Endothelial cell of umbilical vein (primary cell): ENCODE measurements at regions not wholly inside any gene's neighbourhood (a gene's known extent, or its start where the extent isn't known, plus 50 kb on each side); places are given as distances from the start of the nearest gene placed in this dataset.

Experiments
- BruUV-seq: library from RNA; stranded (reverse); fragments of 400-500 nt; replicated peaks from 2 replicates; lab custom pipeline; 2021; lab: Mats Ljungman, UMichigan
- CTCF ChIA-PET: fragments of 300-600, 350-600 bp; sonication (Branson Sonifier 250); formaldehyde crosslinking; loops from one replicate; lab custom pipeline; 2021; ENCODE audit warnings: antibody characterized with exemption, inconsistent platforms; lab: Charles Lee
- POLR2A ChIA-PET: fragments of 300-600, 350-600 bp; sonication (Branson Sonifier 250); formaldehyde crosslinking; loops from one replicate; lab custom pipeline; 2021; ENCODE audit warnings: antibody characterized with exemption, inconsistent platforms; lab: Charles Lee
- DNase-seq: peaks from one replicate; pipeline ENCODE4 v3.0.0-alpha.2; 2011; ENCODE audit warnings: low read depth, low spot score
- FAIRE-seq: peaks from 2 replicates; lab custom pipeline; 2011; peaks lifted over from hg19 to GRCh38; lab: Jason Lieb, UNC
- H2AFZ ChIP-seq: 2 replicates; pipeline ENCODE4 v1.6.0; 2012; ENCODE audit warnings: low read depth, low read length, control low read depth, inconsistent platforms
- H3K27ac ChIP-seq: 2 replicates; pipeline ENCODE4 v1.5.1; 2011; ENCODE audit warnings: low read depth, mild to moderate bottlenecking, control low read depth, low read length, moderate library complexity; ENCODE audit not compliant: insufficient read depth
- H3K27me3 ChIP-seq, 2 experiments: 2 replicates each; pipeline versions ENCODE4 v1.6.0 to v1.6.1; 2011; ENCODE audit warnings: low read length in 2 of 2, mixed read lengths in 1 of 2; ENCODE audit not compliant: control insufficient read depth in 2 of 2, insufficient read depth in 2 of 2
- H3K36me3 ChIP-seq, 2 experiments: 2 replicates in 1 of 2; 3 replicates in 1 of 2; pipeline ENCODE4 v1.5.1; 2011; ENCODE audit warnings: low read length in 2 of 2, mild to moderate bottlenecking in 1 of 2, moderate library complexity in 1 of 2; ENCODE audit not compliant: control insufficient read depth in 2 of 2, insufficient read depth in 2 of 2; ENCODE audit errors: extremely low read depth in 1 of 2
- H3K4me1 ChIP-seq: 3 replicates; pipeline ENCODE4 v1.5.1; 2011; ENCODE audit warnings: mild to moderate bottlenecking, low read length; ENCODE audit not compliant: control insufficient read depth, insufficient read depth; ENCODE audit errors: extremely low read depth
- H3K4me2 ChIP-seq: 2 replicates; pipeline ENCODE4 v1.6.1; 2011; ENCODE audit warnings: low read length, control low read depth, mixed read lengths; ENCODE audit not compliant: insufficient read depth
- H3K4me3 ChIP-seq, 3 experiments: fragments of 200-600 bp in 1 of 3; sonication (generic), shearing (Covaris generic) in 1 of 3; replicated peaks in 1 of 3; 2 replicates each; pipeline ENCODE4 v1.5.1; 2011 to 2016; ENCODE audit warnings: control low read depth in 3 of 3, low read length in 3 of 3, mild to moderate bottlenecking in 2 of 3, inconsistent platforms in 1 of 3, low read depth in 1 of 3, moderate library complexity in 1 of 3; ENCODE audit not compliant: insufficient read depth in 1 of 3
- H3K79me2 ChIP-seq: 2 replicates; pipeline ENCODE4 v1.6.0; 2012; ENCODE audit warnings: low read length, inconsistent platforms; ENCODE audit not compliant: control insufficient read depth, insufficient read depth
- H3K9ac ChIP-seq: replicated peaks from 2 replicates; pipeline ENCODE3; 2011; ENCODE audit warnings: low read length, control low read depth; ENCODE audit not compliant: insufficient read depth; ENCODE audit errors: extremely low read depth
- H3K9me1 ChIP-seq: replicated peaks from 3 replicates; pipeline ENCODE4 v1.6.0; 2011; ENCODE audit warnings: mild to moderate bottlenecking, low read length; ENCODE audit not compliant: control insufficient read depth, insufficient read depth; ENCODE audit errors: extremely low read depth
- H3K9me3 ChIP-seq: replicated peaks from 2 replicates; pipeline ENCODE4 v1.5.1; 2012; ENCODE audit warnings: low read length, inconsistent platforms; ENCODE audit not compliant: control insufficient read depth, insufficient read depth
- H4K20me1 ChIP-seq: replicated peaks from 2 replicates; pipeline ENCODE3; 2011; ENCODE audit warnings: mild to moderate bottlenecking, low read length; ENCODE audit not compliant: control insufficient read depth, insufficient read depth; ENCODE audit errors: extremely low read depth
- CTCF ChIP-seq, 2 donors: IDR thresholded peaks; 1 replicate in 1 of 2; 2 replicates in 1 of 2; pipeline ENCODE4 v1.5.1; 2011; ENCODE audit warnings: low read length in 2 of 2, mild to moderate bottlenecking in 2 of 2, moderate library complexity in 2 of 2, control low read depth in 1 of 2, inconsistent platforms in 1 of 2, low read depth in 1 of 2; ENCODE audit not compliant: insufficient read depth in 1 of 2; ENCODE audit errors: extremely low read depth in 1 of 2
- EZH2 ChIP-seq: IDR thresholded peaks from 2 replicates; pipeline ENCODE4 v1.6.1; 2012; ENCODE audit warnings: borderline replicate concordance, low read depth, mild to moderate bottlenecking, moderate library complexity, low read length, inconsistent platforms; ENCODE audit not compliant: severe bottlenecking
- FOS ChIP-seq: IDR thresholded peaks from 2 replicates; pipeline ENCODE4 v1.6.1; 2011; ENCODE audit warnings: mild to moderate bottlenecking, low read length, moderate library complexity, borderline replicate concordance; ENCODE audit not compliant: insufficient read depth
- GATA2 ChIP-seq: IDR thresholded peaks from 2 replicates; pipeline ENCODE4 v1.7.0; 2011; ENCODE audit warnings: low read depth, mild to moderate bottlenecking, moderate library complexity, mixed read lengths, low read length; ENCODE audit not compliant: insufficient read length, insufficient read depth
- JUN ChIP-seq: IDR thresholded peaks from 2 replicates; pipeline ENCODE4 v1.6.1; 2011; ENCODE audit warnings: borderline replicate concordance, low read depth; ENCODE audit not compliant: insufficient read length, insufficient read depth
- MYC ChIP-seq: IDR thresholded peaks from one replicate; pipeline ENCODE4 v1.6.1; 2011; ENCODE audit warnings: mild to moderate bottlenecking, low read depth, low read length
- POLR2A ChIP-seq: IDR thresholded peaks from 2 replicates; pipeline ENCODE4 v1.6.1; 2012; ENCODE audit warnings: low read depth, mild to moderate bottlenecking, control low read depth, low read length
- POLR2AphosphoS5 ChIP-seq: IDR thresholded peaks from 2 replicates; pipeline ENCODE4 v1.6.1; 2012; ENCODE audit warnings: low read depth, mild to moderate bottlenecking, control low read depth, low read length, moderate library complexity; ENCODE audit not compliant: insufficient read depth
- dilution Hi-C: fragments of 300-500 bp; cut with MboI; formaldehyde crosslinking; loops from one replicate; pipeline ENCODE4 v1.15.0; 2019; ENCODE audit warnings: low sequenced_read_pairs; ENCODE audit not compliant: extremely low pct_ligation_motif_present
- intact Hi-C: fragments of 100-400 bp; cut with micrococcal nuclease; formaldehyde crosslinking; loops from one replicate; pipeline ENCODE4 v1.10.0; 2022
- TF ChIP-seq, protein P1 (sequence below): IDR thresholded peaks from 2 replicates; pipeline ENCODE4 v1.6.1; 2011; ENCODE audit not compliant: insufficient read depth, insufficient read length

DNA sequence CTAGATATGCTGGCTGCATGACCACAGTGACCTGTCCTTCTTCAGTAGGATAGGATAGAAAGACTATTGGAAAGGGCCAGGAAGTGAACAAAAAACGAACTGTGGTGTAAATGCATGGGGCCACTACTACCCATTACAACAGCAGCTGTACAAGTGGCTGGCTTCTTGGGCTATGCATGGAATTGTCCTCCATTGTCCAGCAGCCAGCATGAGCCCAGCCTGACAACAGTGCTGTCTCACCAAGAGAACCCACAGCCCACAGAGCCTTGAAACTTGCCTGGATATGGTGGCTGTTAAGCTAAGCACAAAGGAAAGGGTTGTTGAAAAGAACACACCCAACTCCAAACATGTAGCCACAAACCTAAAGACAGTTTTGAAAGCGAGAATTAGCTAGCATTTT, 330.2 kb upstream of the F9 start:
- DNase-seq (no peak), FAIRE-seq (no peak)
- Histone ChIP-seq H3K9ac (no peak overlapping the region), H4K20me1 (no peaks in the 10 kb centered on the region), H3K9me1 (no peaks in the 10 kb centered on the region), H3K9me3 (no peaks in the 10 kb centered on the region), H3K27ac (no peak overlapping the region), H3K36me3 (no peaks in the 10 kb centered on the region), H3K79me2 (no peaks in the 10 kb centered on the region), H3K27me3 (peaks cover 8% of the 10 kb centered on the region in 2 experiments), H3K4me3 (no peak overlapping the region), H2AFZ (no peak overlapping the region), H3K4me2 (no peak overlapping the region), H3K4me1 (no peaks in the 10 kb centered on the region)
- intact Hi-C loops = no loop called here
- ChIA-PET POLR2A (no interaction called here), CTCF (no interaction called here)
- BruUV-seq = no TSS peak
- TF ChIP-seq POLR2A (no peak), MYC (no peak), GATA2 (no peak), FOS (no peak), CTCF (IDR thresholded peaks at IDR 0.05; ENCODE audit: extremely low read depth in 1 of 2, insufficient read depth in 1 of 2, low read depth in 1 of 2, low read length in 2 of 2) (no peak), POLR2AphosphoS5 (no peak), JUN (no peak), EZH2 (no peak)
- TF ChIP-seq, protein P1, sequence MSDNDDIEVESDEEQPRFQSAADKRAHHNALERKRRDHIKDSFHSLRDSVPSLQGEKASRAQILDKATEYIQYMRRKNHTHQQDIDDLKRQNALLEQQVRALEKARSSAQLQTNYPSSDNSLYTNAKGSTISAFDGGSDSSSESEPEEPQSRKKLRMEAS = no peak
- dilution Hi-C loops = no loop called here
